H9 (cell line): ENCODE measurements at regions not wholly inside any gene's neighbourhood (a gene's known extent, or its start where the extent isn't known, plus 50 kb on each side); places are given as distances from the start of the nearest gene placed in this dataset.

Source experiments
- DNase-seq: peaks from one replicate; pipeline ENCODE4 v3.0.0-alpha.2; 2017
- H2AFZ ChIP-seq: one replicate; pipeline ENCODE4 v1.6.1; 2013; ENCODE audit warnings: mild to moderate bottlenecking, low read length, control low read depth, moderate library complexity
- H2AK5ac ChIP-seq: 2 replicates; pipeline ENCODE4 v1.6.1; 2013; ENCODE audit warnings: low read length, control low read depth, mixed read lengths; ENCODE audit not compliant: insufficient read length
- H2BK120ac ChIP-seq: one replicate; pipeline ENCODE4 v1.6.1; 2013; ENCODE audit warnings: low read depth, mild to moderate bottlenecking, low read length, control low read depth, inconsistent platforms; ENCODE audit not compliant: poor library complexity, severe bottlenecking
- H2BK12ac ChIP-seq: 2 replicates; pipeline ENCODE4 v1.6.1; 2013; ENCODE audit warnings: low read length, control low read depth, mixed read lengths, low read depth; ENCODE audit not compliant: insufficient read length
- H2BK15ac ChIP-seq: 2 replicates; pipeline ENCODE4 v1.6.1; 2013; ENCODE audit warnings: low read depth, low read length, control low read depth
- H2BK20ac ChIP-seq: one replicate; pipeline ENCODE4 v1.6.1; 2013; ENCODE audit warnings: low read depth, mild to moderate bottlenecking, low read length, control low read depth, inconsistent platforms; ENCODE audit not compliant: poor library complexity, severe bottlenecking
- H2BK5ac ChIP-seq: 2 replicates; pipeline ENCODE4 v1.6.1; 2013; ENCODE audit warnings: low read length, control low read depth, mixed read lengths; ENCODE audit not compliant: insufficient read length
- H3K14ac ChIP-seq: 2 replicates; pipeline ENCODE4 v1.6.1; 2013; ENCODE audit warnings: low read length, control low read depth; ENCODE audit not compliant: insufficient read depth
- H3K18ac ChIP-seq: 2 replicates; pipeline ENCODE4 v1.6.1; 2013; ENCODE audit warnings: low read depth, mild to moderate bottlenecking, mixed read lengths, low read length, control low read depth; ENCODE audit not compliant: insufficient read length
- H3K23ac ChIP-seq: 2 replicates; pipeline ENCODE4 v1.6.1; 2013; ENCODE audit warnings: low read length, control low read depth, mixed read lengths, low read depth; ENCODE audit not compliant: insufficient read length
- H3K23me2 ChIP-seq: 2 replicates; pipeline ENCODE4 v1.6.1; 2013; ENCODE audit warnings: low read depth, mild to moderate bottlenecking, mixed read lengths, low read length, control low read depth; ENCODE audit not compliant: insufficient read length, poor library complexity, severe bottlenecking
- H3K27ac ChIP-seq: 2 replicates; pipeline ENCODE4 v1.5.1; 2013; ENCODE audit warnings: low read length, control low read depth, mixed read lengths, low read depth; ENCODE audit not compliant: insufficient read length
- H3K27me3 ChIP-seq: 2 replicates; pipeline ENCODE4 v1.6.1; 2013; ENCODE audit warnings: low read length, control low read depth, inconsistent platforms; ENCODE audit not compliant: insufficient read depth
- H3K4ac ChIP-seq: 2 replicates; pipeline ENCODE4 v1.6.1; 2013; ENCODE audit warnings: low read depth, mild to moderate bottlenecking, control low read depth, inconsistent platforms, low read length, moderate library complexity
- H3K4me1 ChIP-seq: 2 replicates; pipeline ENCODE4 v1.6.1; 2013; ENCODE audit warnings: low read length, control low read depth, inconsistent platforms; ENCODE audit not compliant: insufficient read depth
- H3K4me2 ChIP-seq: 2 replicates; pipeline ENCODE4 v1.6.1; 2013; ENCODE audit warnings: low read length, control low read depth, mixed read lengths; ENCODE audit not compliant: insufficient read length, insufficient read depth
- H3K56ac ChIP-seq: 2 replicates; pipeline ENCODE4 v1.6.1; 2013; ENCODE audit warnings: low read depth, mild to moderate bottlenecking, mixed read lengths, low read length, control low read depth; ENCODE audit not compliant: insufficient read length
- H3K79me1 ChIP-seq: 2 replicates; pipeline ENCODE4 v1.6.1; 2013; ENCODE audit warnings: low read depth, mild to moderate bottlenecking, moderate library complexity, low read length, control low read depth, inconsistent platforms; ENCODE audit not compliant: insufficient read depth, poor library complexity, severe bottlenecking
- H3K79me2 ChIP-seq: 2 replicates; pipeline ENCODE4 v1.6.1; 2013; ENCODE audit warnings: low read length, control low read depth, inconsistent platforms; ENCODE audit not compliant: insufficient read depth
- H3K9ac ChIP-seq: 2 replicates; pipeline ENCODE4 v1.6.1; 2013; ENCODE audit warnings: low read length, control low read depth, mixed read lengths; ENCODE audit not compliant: insufficient read length; ENCODE audit errors: extremely low read depth
- H3K9me3 ChIP-seq: one replicate; pipeline ENCODE4 v1.6.1; 2013; ENCODE audit warnings: low read depth, low read length, inconsistent platforms; ENCODE audit not compliant: control insufficient read depth
- H3T11ph ChIP-seq: one replicate; pipeline ENCODE4 v1.6.1; 2013; ENCODE audit warnings: mild to moderate bottlenecking, low read length, control low read depth, inconsistent platforms
- H4K20me1 ChIP-seq: one replicate; pipeline ENCODE4 v1.6.1; 2013; ENCODE audit not compliant: control insufficient read depth, insufficient read length, insufficient read depth
- H4K5ac ChIP-seq: 2 replicates; pipeline ENCODE4 v1.6.1; 2013; ENCODE audit warnings: low read depth, mild to moderate bottlenecking, mixed read lengths, low read length, control low read depth; ENCODE audit not compliant: insufficient read length
- H4K8ac ChIP-seq: replicated peaks from 2 replicates; pipeline ENCODE4 v1.6.1; 2013; ENCODE audit warnings: low read length, control low read depth, mixed read lengths, low read depth; ENCODE audit not compliant: insufficient read length
- H4K91ac ChIP-seq: 2 replicates; pipeline ENCODE4 v1.6.1; 2013; ENCODE audit warnings: low read depth, mild to moderate bottlenecking, moderate library complexity, mixed read lengths, low read length, control low read depth; ENCODE audit not compliant: insufficient read length
- H3K27ac Mint-ChIP-seq, 3 experiments: 2 replicates in 2 of 3; 3 replicates in 1 of 3; pipeline ENCODE4 v1.8.0; 2020 to 2021; ENCODE audit warnings: mixed read lengths in 3 of 3, mild to moderate bottlenecking in 1 of 3, moderate library complexity in 1 of 3
- H3K27me3 Mint-ChIP-seq: 2 replicates; pipeline ENCODE4 v1.8.0; 2021; ENCODE audit warnings: low read depth, mild to moderate bottlenecking, moderate library complexity, mixed read lengths
- H3K36me3 Mint-ChIP-seq, 3 experiments: 2 replicates in 2 of 3; 3 replicates in 1 of 3; pipeline ENCODE4 v1.8.0; 2020 to 2021; ENCODE audit warnings: low read depth in 3 of 3, mixed read lengths in 3 of 3; ENCODE audit not compliant: insufficient read depth in 1 of 3
- H3K4me1 Mint-ChIP-seq, 2 experiments: 2 replicates each; pipeline ENCODE4 v1.8.0; 2020; ENCODE audit warnings: mixed read lengths in 2 of 2
- H3K4me3 Mint-ChIP-seq, 2 experiments: 2 replicates in 1 of 2; 3 replicates in 1 of 2; pipeline ENCODE4 v1.8.0; 2020 to 2021; ENCODE audit warnings: mild to moderate bottlenecking in 2 of 2, mixed read lengths in 2 of 2, moderate library complexity in 1 of 2
- H3K9me3 Mint-ChIP-seq, 2 experiments: 2 replicates in 1 of 2; 3 replicates in 1 of 2; pipeline ENCODE4 v1.8.0; 2020; ENCODE audit warnings: mild to moderate bottlenecking in 2 of 2, mixed read lengths in 2 of 2, moderate library complexity in 1 of 2
- CTCF ChIP-seq: fragments of 200-600 bp; sonication (generic); conservative IDR thresholded peaks from 3 replicates; pipeline ENCODE4 v1.8.0; 2021; ENCODE audit warnings: antibody characterized with exemption, mild to moderate bottlenecking
- WGBS: extraction: QIAGEN DNeasy Blood & Tissue Kit; methylation state at CpG from one replicate; pipeline ENCODE4 v1.1.7; 2013; ENCODE audit warnings: missing lambda C conversion rate, low lambda C conversion rate, mixed read lengths; ENCODE audit not compliant: insufficient read length; ENCODE audit errors: extremely low coverage; 5-methylcytosine and 5-hydroxymethylcytosine counted together

- no peak overlapping the region for H2AFZ ChIP-seq
- Mint-ChIP-seq H3K4me3 (no peak overlapping the region), H3K36me3 (no peaks in the 10 kb centered on the region; a peak in 1 of 7 replicates), H3K27me3 (no peaks in the 10 kb centered on the region), H3K27ac (no peak overlapping the region), H3K9me3 (no peaks in the 10 kb centered on the region), H3K4me1 (peaks cover 3% of the 10 kb centered on the region in 2 experiments; a peak in 1 of 4 replicates)
- no peaks in the 10 kb centered on the region; the same call in 1 of the 2 replicates for H3K79me2 ChIP-seq
- H3K4me2 ChIP-seq, result no peak overlapping the region
- no peak overlapping the region for H3K18ac ChIP-seq
- H3K4ac ChIP-seq, result no peak overlapping the region
- no peaks in the 10 kb centered on the region for H4K20me1 ChIP-seq
- no peaks in the 10 kb centered on the region for H3K9me3 ChIP-seq
- H3T11ph ChIP-seq, result no peak overlapping the region
- H3K79me1 ChIP-seq, result no peaks in the 10 kb centered on the region
- H4K8ac ChIP-seq, result no peak overlapping the region
- H4K91ac ChIP-seq, result no peak overlapping the region
- no peak overlapping the region for H3K9ac ChIP-seq
- no peak overlapping the region for H2BK12ac ChIP-seq
- no peaks in the 10 kb centered on the region; the same call in 1 of the 2 replicates for H3K4me1 ChIP-seq
- H3K23me2 ChIP-seq, result no peaks in the 10 kb centered on the region
- H2BK120ac ChIP-seq, result no peak overlapping the region
- no peak for DNase-seq
- H2AK5ac ChIP-seq, result no peak overlapping the region
- no peak overlapping the region for H3K56ac ChIP-seq
- no CpG with 5 or more reads among the region's 1 CpG for WGBS
- no peak overlapping the region for H3K14ac ChIP-seq
- H2BK15ac ChIP-seq, result no peak overlapping the region
- no peak overlapping the region for H2BK20ac ChIP-seq
- H3K27me3 ChIP-seq, result no peaks in the 10 kb centered on the region
- no peak overlapping the region for H3K27ac ChIP-seq
- no peak overlapping the region for H3K23ac ChIP-seq
- no peak for TF ChIP-seq CTCF
- H2BK5ac ChIP-seq, result no peak overlapping the region
- no peak overlapping the region for H4K5ac ChIP-seq
Measured at GRCh38 chr17:54220829-54221228, 398.1 kb downstream of the KIF2B start.
